ENCODE measurements at regions not wholly inside any gene's neighbourhood (a gene's known extent, or its start where the extent isn't known, plus 50 kb on each side); places are given as distances from the start of the nearest gene placed in this dataset.

DNA sequence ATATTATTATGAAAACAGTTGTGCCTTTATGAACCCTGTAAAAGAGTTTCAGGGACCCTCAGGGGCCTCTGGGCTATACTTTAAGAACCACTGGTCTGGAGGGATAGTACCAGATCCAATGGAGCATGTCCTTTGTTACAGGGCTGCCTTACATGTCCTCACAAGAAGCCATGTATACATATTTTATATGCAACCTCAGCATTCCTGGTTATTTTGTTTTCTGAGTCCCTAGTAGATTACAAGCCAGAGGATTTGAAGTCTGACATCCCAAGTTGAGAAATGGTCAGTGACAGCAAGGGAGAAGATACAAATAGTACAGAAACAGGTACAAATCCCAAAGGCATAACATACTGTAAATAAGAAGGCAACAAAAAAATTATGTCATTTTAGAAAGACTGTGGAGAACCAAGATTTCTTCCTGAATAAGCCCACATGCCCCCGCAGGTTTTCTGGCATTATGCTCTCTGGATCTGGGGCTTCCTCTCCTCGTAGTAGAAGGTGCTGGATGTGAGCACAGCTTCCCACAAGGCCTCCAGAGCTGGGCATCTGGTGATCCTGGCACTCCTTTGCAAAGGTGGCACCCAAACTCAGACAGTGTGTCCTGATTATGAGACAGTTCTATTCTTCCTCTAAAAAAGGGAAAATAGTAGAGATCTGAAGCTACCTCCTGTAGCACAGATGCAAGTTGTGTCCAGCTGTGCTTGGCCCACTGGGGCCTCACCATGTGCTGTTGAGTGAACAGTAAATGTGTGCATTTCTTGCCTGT is 114.0 kb downstream of the NR1D2 start:
- TF ChIP-seq, protein P1, sequence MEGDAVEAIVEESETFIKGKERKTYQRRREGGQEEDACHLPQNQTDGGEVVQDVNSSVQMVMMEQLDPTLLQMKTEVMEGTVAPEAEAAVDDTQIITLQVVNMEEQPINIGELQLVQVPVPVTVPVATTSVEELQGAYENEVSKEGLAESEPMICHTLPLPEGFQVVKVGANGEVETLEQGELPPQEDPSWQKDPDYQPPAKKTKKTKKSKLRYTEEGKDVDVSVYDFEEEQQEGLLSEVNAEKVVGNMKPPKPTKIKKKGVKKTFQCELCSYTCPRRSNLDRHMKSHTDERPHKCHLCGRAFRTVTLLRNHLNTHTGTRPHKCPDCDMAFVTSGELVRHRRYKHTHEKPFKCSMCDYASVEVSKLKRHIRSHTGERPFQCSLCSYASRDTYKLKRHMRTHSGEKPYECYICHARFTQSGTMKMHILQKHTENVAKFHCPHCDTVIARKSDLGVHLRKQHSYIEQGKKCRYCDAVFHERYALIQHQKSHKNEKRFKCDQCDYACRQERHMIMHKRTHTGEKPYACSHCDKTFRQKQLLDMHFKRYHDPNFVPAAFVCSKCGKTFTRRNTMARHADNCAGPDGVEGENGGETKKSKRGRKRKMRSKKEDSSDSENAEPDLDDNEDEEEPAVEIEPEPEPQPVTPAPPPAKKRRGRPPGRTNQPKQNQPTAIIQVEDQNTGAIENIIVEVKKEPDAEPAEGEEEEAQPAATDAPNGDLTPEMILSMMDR (IDR thresholded peaks at IDR 0.05), result no peak
- no peak overlapping the region for H3K4me3 Mint-ChIP-seq
- H3K4me1 Mint-ChIP-seq (ENCODE audit: low read depth), result peaks cover 8% of the 10 kb centered on the region
- H3K27ac Mint-ChIP-seq, result no peak overlapping the region
- H3K36me3 Mint-ChIP-seq (ENCODE audit: low read depth), result no peaks in the 10 kb centered on the region
- no peaks in the 10 kb centered on the region for H3K9me3 Mint-ChIP-seq
- H3K27me3 Mint-ChIP-seq (ENCODE audit: insufficient read depth), result peaks cover 6% of the 10 kb centered on the region
- no peak for DNase-seq

DNA sequence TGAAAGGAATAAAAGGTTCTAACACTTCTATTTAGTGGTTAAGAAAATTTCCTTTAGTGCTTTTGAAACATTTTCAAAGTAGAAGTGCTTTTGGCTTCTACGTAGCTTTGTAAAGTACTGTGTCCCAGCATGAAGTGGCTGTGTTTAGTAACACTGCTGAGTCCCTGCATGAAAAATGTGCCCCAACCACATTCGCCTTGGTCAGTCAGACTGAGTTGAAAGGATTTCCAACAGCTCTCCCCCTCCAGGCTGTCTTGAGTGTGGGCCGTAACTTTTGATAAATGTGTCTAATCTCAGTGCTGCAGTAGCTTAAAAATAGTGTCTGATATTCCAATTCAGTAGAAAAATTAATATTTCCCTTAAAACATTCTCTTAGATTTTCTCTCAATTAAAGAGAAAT is 115.0 kb downstream of the NR1D2 start:
- H3K36me3 Mint-ChIP-seq (ENCODE audit: low read depth), result no peaks in the 10 kb centered on the region
- peaks cover 8% of the 10 kb centered on the region for H3K4me1 Mint-ChIP-seq (ENCODE audit: low read depth)
- DNase-seq, result peak; percentile 75
- H3K27me3 Mint-ChIP-seq (ENCODE audit: insufficient read depth), result peaks cover 6% of the 10 kb centered on the region
- H3K9me3 Mint-ChIP-seq, result no peaks in the 10 kb centered on the region
- no peak overlapping the region; the same call in 1 of the 2 replicates for H3K4me3 Mint-ChIP-seq
- TF ChIP-seq, protein P1 (IDR thresholded peaks at IDR 0.05), result peak; percentile 18; the same call in 1 of the 2 replicates
- no peak overlapping the region; the same call in 1 of the 2 replicates for H3K27ac Mint-ChIP-seq

DNA sequence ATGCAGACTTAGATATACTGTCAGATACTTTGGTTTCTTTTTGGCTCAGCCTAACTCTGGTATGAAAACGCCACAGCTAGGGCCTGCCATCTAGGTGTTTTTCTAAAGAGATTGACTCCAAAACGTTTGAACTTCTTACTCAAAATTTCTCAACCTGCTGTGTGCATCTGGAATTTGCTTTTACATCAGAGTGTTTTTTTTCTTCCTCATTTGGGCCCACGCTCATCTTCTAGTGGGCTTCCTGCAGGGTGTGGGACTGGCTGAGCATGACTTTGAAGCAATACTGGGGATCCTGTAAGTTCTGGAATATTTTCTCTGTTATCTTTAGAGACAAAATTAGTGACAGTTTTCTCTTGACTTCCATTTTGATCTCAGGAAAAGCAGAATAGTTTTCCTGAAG is 117.8 kb downstream of the NR1D2 start:
- Mint-ChIP-seq H3K27me3 (ENCODE audit: insufficient read depth) (no peaks in the 10 kb centered on the region; the same call in 1 of the 2 replicates), H3K36me3 (ENCODE audit: low read depth) (no peaks in the 10 kb centered on the region), H3K27ac (no peak overlapping the region), H3K4me1 (ENCODE audit: low read depth) (peaks cover 14% of the 10 kb centered on the region), H3K4me3 (no peak overlapping the region), H3K9me3 (no peaks in the 10 kb centered on the region)
- DNase-seq, result no peak
- TF ChIP-seq, protein P1 (IDR thresholded peaks at IDR 0.05), result no peak
